GM23338 (cell line): ENCODE measurements at regions not wholly inside any gene's neighbourhood (a gene's known extent, or its start where the extent isn't known, plus 50 kb on each side); places are given as distances from the start of the nearest gene placed in this dataset.

Source experiments
- ATAC-seq: fragments of 200-7000 bp; cut with Tn5 transposase; 3 replicates; pipeline ENCODE4 v1.9.1; 2020
- DNase-seq: peaks from one replicate; pipeline ENCODE4 v3.0.0-alpha.2; 2015; ENCODE audit warnings: low spot score
- H2AFZ ChIP-seq: fragments of 200-600 bp; sonication (generic); 2 replicates; pipeline ENCODE4 v1.8.0; 2016; ENCODE audit warnings: antibody characterized with exemption, mild to moderate bottlenecking, moderate library complexity
- H3F3A ChIP-seq: fragments of 200-600 bp; sonication (generic); replicated peaks from 2 replicates; pipeline ENCODE4 v1.8.0; 2017; ENCODE audit warnings: antibody characterized with exemption, mixed run types, low read depth
- H3K27ac ChIP-seq: fragments of 200-600 bp; sonication (generic); 2 replicates; pipeline ENCODE4 v1.6.1; 2016; ENCODE audit warnings: low read depth
- H3K27me3 ChIP-seq: fragments of 200-600 bp; sonication (generic); 2 replicates; pipeline ENCODE4 v1.8.0; 2016; ENCODE audit warnings: mild to moderate bottlenecking, mixed run types, moderate library complexity; ENCODE audit not compliant: insufficient read depth
- H3K36me3 ChIP-seq: fragments of 200-600 bp; sonication (generic); 2 replicates; pipeline ENCODE4 v1.8.0; 2016; ENCODE audit warnings: mild to moderate bottlenecking; ENCODE audit not compliant: insufficient read depth
- H3K4me1 ChIP-seq: fragments of 200-600 bp; sonication (generic); 2 replicates; pipeline ENCODE4 v1.8.0; 2016; ENCODE audit warnings: mild to moderate bottlenecking, moderate library complexity; ENCODE audit not compliant: insufficient read depth
- H3K4me2 ChIP-seq: fragments of 200-600 bp; sonication (generic); 2 replicates; pipeline ENCODE4 v1.7.1; 2017; ENCODE audit warnings: mixed run types
- H3K4me3 ChIP-seq: fragments of 200-600 bp; sonication (generic); 2 replicates; pipeline ENCODE4 v1.6.1; 2016; ENCODE audit warnings: mixed run types
- H3K79me2 ChIP-seq: fragments of 200-600 bp; sonication (generic); replicated peaks from 2 replicates; pipeline ENCODE4 v1.8.0; 2017; ENCODE audit warnings: mild to moderate bottlenecking; ENCODE audit not compliant: insufficient read depth
- H3K9me2 ChIP-seq: fragments of 200-600 bp; sonication (generic); 2 replicates; pipeline ENCODE4 v1.8.0; 2017; ENCODE audit not compliant: insufficient read depth
- H4K20me1 ChIP-seq: fragments of 200-600 bp; sonication (generic); replicated peaks from 2 replicates; pipeline ENCODE4 v1.8.0; 2017; ENCODE audit warnings: mild to moderate bottlenecking; ENCODE audit not compliant: insufficient read depth
- H3K27ac Mint-ChIP-seq: 2 replicates; pipeline ENCODE4 v1.8.0; 2020; ENCODE audit warnings: inconsistent platforms, mild to moderate bottlenecking, moderate library complexity, mixed read lengths
- H3K27me3 Mint-ChIP-seq: 3 replicates; pipeline ENCODE4 v1.8.0; 2022; ENCODE audit warnings: low read depth, mild to moderate bottlenecking, moderate library complexity, mixed read lengths, inconsistent platforms; ENCODE audit not compliant: insufficient read depth, poor library complexity
- H3K36me3 Mint-ChIP-seq: 3 replicates; pipeline ENCODE4 v1.8.0; 2021; ENCODE audit warnings: low read depth, mild to moderate bottlenecking, inconsistent platforms, moderate library complexity, mixed read lengths
- H3K4me1 Mint-ChIP-seq: 3 replicates; pipeline ENCODE4 v1.8.0; 2020; ENCODE audit warnings: mild to moderate bottlenecking, inconsistent platforms, mixed read lengths
- H3K4me3 Mint-ChIP-seq: 3 replicates; pipeline ENCODE4 v1.8.0; 2021; ENCODE audit warnings: moderate library complexity, mild to moderate bottlenecking, inconsistent platforms, mixed read lengths
- H3K9me3 Mint-ChIP-seq: 3 replicates; pipeline ENCODE4 v1.8.0; 2020; ENCODE audit warnings: moderate library complexity, mild to moderate bottlenecking, inconsistent platforms, mixed read lengths
- CREB1 ChIP-seq: fragments of 250-450 bp; sonication (Bioruptor Pico); IDR thresholded peaks from 2 replicates; pipeline ENCODE4 v1.5.0; 2020; ENCODE audit warnings: low read depth, mild to moderate bottlenecking, moderate library complexity
- EZH2 ChIP-seq: fragments of 200-600 bp; sonication (generic); IDR thresholded peaks from one replicate; pipeline ENCODE4 v1.8.0; 2017; ENCODE audit warnings: antibody characterized with exemption, mild to moderate bottlenecking, low read depth; ENCODE audit not compliant: unreplicated experiment
- EZH2phosphoT487 ChIP-seq: fragments of 200-600 bp; sonication (generic); IDR thresholded peaks from one replicate; pipeline ENCODE4 v1.8.1; 2018; ENCODE audit warnings: antibody characterized with exemption; ENCODE audit not compliant: unreplicated experiment
- JUNB ChIP-seq: IDR thresholded peaks from one replicate; pipeline ENCODE4 v1.6.1; 2016; ENCODE audit warnings: antibody characterized with exemption; ENCODE audit not compliant: unreplicated experiment
- NANOG ChIP-seq: IDR thresholded peaks from 2 replicates; pipeline ENCODE4 v1.6.1; 2016; ENCODE audit warnings: antibody characterized with exemption, borderline replicate concordance
- POLR2AphosphoS5 ChIP-seq: IDR thresholded peaks from 2 replicates; pipeline ENCODE4 v1.6.1; 2016; ENCODE audit warnings: antibody characterized with exemption, low read depth
- REST ChIP-seq: IDR thresholded peaks from one replicate; pipeline ENCODE4 v1.6.1; 2018; ENCODE audit warnings: antibody characterized with exemption; ENCODE audit not compliant: unreplicated experiment
- STAT1 ChIP-seq: IDR thresholded peaks from one replicate; pipeline ENCODE4 v1.6.1; 2016; ENCODE audit warnings: antibody characterized with exemption; ENCODE audit not compliant: unreplicated experiment
- ZNF114 ChIP-seq: fragments of 250-450 bp; sonication (Bioruptor Pico); IDR thresholded peaks from 2 replicates; pipeline ENCODE4 v1.5.0; 2020; ENCODE audit warnings: mild to moderate bottlenecking, moderate library complexity
- ZNF331 ChIP-seq: fragments of 250-450 bp; sonication (Bioruptor Pico); IDR thresholded peaks from 2 replicates; pipeline ENCODE4 v1.5.0; 2020; ENCODE audit warnings: low read depth, mild to moderate bottlenecking, moderate library complexity
- ZNF462 ChIP-seq: fragments of 250-450 bp; sonication (Bioruptor Pico); IDR thresholded peaks from 2 replicates; pipeline ENCODE4 v1.5.0; 2020; ENCODE audit warnings: mild to moderate bottlenecking, moderate library complexity
- TF ChIP-seq, protein P1 (sequence below): IDR thresholded peaks from 2 replicates; pipeline ENCODE4 v1.6.1; 2016; ENCODE audit warnings: antibody characterized with exemption
- TF ChIP-seq, protein P2 (sequence below), 2 experiments: fragments of 200-600 bp in 1 of 2; sonication (generic) in 1 of 2; conservative IDR thresholded peaks; 2 replicates each; pipeline versions ENCODE4 v1.5.1 to v1.6.1; 2016 to 2017; ENCODE audit warnings: antibody characterized with exemption in 2 of 2, low read depth in 2 of 2, mild to moderate bottlenecking in 2 of 2, moderate library complexity in 1 of 2

- Histone ChIP-seq H2AFZ (no peak overlapping the region), H3F3A (no peaks in the 10 kb centered on the region), H3K27me3 (no peaks in the 10 kb centered on the region), H3K27ac (no peak overlapping the region), H3K36me3 (no peaks in the 10 kb centered on the region), H3K4me3 (no peak overlapping the region), H3K4me2 (no peak overlapping the region), H3K4me1 (no peaks in the 10 kb centered on the region), H3K9me2 (peaks cover 4% of the 10 kb centered on the region; the same call in 1 of the 2 replicates), H3K79me2 (no peaks in the 10 kb centered on the region), H4K20me1 (no peaks in the 10 kb centered on the region)
- no peak for ATAC-seq
- Mint-ChIP-seq H3K4me3 (no peak overlapping the region), H3K4me1 (no peaks in the 10 kb centered on the region), H3K27ac (no peak overlapping the region), H3K27me3 (no peaks in the 10 kb centered on the region), H3K9me3 (peaks cover 10% of the 10 kb centered on the region), H3K36me3 (peaks cover 7% of the 10 kb centered on the region; the same call in 1 of the 3 replicates)
- DNase-seq: peak; percentile 8
- no peak for TF ChIP-seq POLR2AphosphoS5
- no peak for TF ChIP-seq NANOG
- no peak for TF ChIP-seq ZNF114 (CRISPR knock-in tag)
- no peak for TF ChIP-seq REST
- no peak for TF ChIP-seq EZH2phosphoT487
- TF ChIP-seq, protein P1, sequence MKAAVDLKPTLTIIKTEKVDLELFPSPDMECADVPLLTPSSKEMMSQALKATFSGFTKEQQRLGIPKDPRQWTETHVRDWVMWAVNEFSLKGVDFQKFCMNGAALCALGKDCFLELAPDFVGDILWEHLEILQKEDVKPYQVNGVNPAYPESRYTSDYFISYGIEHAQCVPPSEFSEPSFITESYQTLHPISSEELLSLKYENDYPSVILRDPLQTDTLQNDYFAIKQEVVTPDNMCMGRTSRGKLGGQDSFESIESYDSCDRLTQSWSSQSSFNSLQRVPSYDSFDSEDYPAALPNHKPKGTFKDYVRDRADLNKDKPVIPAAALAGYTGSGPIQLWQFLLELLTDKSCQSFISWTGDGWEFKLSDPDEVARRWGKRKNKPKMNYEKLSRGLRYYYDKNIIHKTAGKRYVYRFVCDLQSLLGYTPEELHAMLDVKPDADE: no peak
- no peak for TF ChIP-seq EZH2
- TF ChIP-seq ZNF462 (CRISPR knock-in tag): no peak
- no peak for TF ChIP-seq ZNF331
- TF ChIP-seq CREB1 (CRISPR knock-in tag): no peak
- TF ChIP-seq, protein P2, sequence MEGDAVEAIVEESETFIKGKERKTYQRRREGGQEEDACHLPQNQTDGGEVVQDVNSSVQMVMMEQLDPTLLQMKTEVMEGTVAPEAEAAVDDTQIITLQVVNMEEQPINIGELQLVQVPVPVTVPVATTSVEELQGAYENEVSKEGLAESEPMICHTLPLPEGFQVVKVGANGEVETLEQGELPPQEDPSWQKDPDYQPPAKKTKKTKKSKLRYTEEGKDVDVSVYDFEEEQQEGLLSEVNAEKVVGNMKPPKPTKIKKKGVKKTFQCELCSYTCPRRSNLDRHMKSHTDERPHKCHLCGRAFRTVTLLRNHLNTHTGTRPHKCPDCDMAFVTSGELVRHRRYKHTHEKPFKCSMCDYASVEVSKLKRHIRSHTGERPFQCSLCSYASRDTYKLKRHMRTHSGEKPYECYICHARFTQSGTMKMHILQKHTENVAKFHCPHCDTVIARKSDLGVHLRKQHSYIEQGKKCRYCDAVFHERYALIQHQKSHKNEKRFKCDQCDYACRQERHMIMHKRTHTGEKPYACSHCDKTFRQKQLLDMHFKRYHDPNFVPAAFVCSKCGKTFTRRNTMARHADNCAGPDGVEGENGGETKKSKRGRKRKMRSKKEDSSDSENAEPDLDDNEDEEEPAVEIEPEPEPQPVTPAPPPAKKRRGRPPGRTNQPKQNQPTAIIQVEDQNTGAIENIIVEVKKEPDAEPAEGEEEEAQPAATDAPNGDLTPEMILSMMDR (conservative IDR thresholded peaks at IDR 0.05; ENCODE audit: low read depth in 2 of 2): no peak
- TF ChIP-seq JUNB: no peak
- no peak for TF ChIP-seq STAT1
Observed at GRCh38 chr1:215497528-215497927, 69.6 kb upstream of the KCTD3 start.
